HG02798 (cell line): ENCODE measurements at regions not wholly inside any gene's neighbourhood (a gene's known extent, or its start where the extent isn't known, plus 50 kb on each side); places are given as distances from the start of the nearest gene placed in this dataset.

Experiments
- ATAC-seq: cut with Tn5 transposase; IDR thresholded peaks from one replicate; pipeline ENCODE4 v1.9.1; 2021; ENCODE audit warnings: mild to moderate bottlenecking; ENCODE audit not compliant: unreplicated experiment, poor library complexity

GRCh38 chr2:133666621-133667020 lies 98.4 kb upstream of the NCKAP5 start:
- ATAC-seq = no peak

DNA sequence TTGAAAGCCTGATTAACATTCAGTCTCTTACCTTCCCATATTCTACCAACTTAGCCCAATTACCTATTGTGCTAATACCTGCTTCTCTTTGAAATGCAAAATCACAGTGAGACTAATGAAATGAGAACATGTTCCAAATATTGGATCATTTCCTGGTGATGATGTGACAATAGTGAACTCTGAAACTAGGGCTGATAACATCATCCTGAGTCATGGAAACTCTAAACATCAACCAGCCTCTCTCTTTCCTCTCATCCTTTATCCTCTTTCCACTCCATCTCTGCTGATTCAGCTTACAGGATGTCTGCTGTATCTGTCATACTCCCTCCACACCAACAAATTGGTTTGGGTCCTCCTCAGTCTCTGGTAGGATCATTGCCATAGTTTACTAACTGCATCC lies 98.8 kb upstream of the NCKAP5 start:
- ATAC-seq = no peak

GRCh38 chr2:133667968-133668367 lies 99.7 kb upstream of the NCKAP5 start:
- no peak for ATAC-seq

DNA sequence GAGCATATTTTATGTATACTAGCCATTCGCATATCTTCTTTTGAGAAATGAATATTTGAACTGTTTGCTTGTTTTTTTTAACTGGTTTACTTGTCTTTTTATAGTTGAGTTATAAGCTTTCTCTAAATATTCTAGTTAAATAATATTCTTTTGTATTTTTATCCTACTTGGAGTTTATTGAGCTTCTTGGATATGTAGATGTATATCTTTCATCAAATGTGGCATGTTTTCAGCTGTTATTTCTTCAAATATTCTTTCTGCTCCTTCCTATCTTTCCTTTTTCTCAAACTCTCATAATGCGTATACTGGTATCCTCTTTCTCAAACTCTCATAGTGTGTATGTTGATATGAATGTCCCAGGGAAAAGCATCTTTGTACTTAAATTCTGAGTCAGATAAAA lies 100.3 kb upstream of the NCKAP5 start:
- no peak for ATAC-seq

DNA sequence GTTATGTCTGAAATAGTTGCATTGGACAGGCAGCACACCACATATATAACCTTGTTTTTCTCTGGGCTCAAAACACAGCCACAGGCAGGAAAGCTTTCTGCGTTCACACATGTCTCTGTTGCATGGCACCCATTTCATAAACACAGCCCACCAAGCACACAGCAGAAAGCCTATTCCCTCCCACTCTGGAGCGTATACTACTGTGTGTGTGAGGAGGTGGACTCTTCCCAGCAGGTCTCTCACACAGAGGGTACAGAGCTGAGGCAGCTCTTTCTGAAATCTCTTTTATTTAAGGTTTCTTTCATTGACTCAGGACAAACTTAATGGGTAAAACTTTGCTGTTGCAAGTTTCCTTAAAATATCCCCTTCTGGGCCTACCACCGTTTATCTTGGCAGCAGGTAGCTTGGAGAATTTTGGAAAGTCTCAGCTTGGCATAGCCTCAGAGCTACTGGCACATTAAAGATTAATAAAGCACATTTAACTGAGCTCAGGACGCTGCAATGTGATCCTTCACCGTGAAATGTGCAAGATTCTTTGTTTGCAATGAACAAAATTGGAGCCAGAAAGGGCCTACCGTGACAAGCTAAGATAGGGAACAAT lies 105.1 kb upstream of the NCKAP5 start:
- ATAC-seq = no peak

- ATAC-seq = no peak
Observed at GRCh38 chr2:133674066-133674432, 105.8 kb upstream of the NCKAP5 start.

DNA sequence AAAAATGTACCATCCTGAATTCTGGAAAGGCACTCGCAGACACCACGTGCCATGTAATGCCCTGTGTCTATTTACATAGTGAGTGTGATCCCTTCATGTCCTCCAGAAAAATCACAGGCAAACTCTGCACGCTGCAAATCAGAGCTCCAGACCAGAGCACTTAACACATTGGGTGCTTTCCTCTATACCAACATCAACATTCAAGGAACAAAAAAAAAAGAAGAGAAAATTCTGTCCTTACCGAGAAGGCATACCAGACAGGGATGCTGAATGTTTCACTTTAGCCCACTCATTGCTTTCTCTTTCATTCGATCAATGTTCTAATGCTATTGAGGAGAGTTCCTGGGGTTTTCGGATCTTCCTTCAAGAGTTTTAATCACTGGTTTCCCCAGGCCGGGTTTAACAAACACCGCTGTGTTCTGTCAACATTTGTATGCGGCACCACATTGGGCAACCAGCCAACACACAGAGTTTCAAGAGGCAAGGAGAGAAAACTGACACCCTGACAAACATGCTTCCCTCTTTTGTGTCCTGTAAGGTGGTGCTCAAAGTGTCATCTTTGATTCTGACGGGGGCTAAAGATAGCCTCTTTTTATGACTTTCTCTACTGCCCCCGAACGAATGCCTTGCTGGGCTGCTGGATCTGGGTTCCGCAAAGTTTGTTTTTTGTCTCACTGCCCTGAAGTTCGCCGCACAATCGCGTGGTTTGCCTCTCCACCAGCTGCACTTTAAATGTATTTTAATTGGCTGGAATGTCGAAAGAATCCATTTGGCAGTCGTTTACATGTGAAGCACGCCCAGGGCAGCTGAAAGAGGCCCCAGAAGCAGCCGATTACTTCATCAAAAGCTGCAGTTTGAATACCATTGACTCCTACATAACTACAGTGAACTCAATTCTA lies 106.4 kb upstream of the NCKAP5 start:
- ATAC-seq = no peak

DNA sequence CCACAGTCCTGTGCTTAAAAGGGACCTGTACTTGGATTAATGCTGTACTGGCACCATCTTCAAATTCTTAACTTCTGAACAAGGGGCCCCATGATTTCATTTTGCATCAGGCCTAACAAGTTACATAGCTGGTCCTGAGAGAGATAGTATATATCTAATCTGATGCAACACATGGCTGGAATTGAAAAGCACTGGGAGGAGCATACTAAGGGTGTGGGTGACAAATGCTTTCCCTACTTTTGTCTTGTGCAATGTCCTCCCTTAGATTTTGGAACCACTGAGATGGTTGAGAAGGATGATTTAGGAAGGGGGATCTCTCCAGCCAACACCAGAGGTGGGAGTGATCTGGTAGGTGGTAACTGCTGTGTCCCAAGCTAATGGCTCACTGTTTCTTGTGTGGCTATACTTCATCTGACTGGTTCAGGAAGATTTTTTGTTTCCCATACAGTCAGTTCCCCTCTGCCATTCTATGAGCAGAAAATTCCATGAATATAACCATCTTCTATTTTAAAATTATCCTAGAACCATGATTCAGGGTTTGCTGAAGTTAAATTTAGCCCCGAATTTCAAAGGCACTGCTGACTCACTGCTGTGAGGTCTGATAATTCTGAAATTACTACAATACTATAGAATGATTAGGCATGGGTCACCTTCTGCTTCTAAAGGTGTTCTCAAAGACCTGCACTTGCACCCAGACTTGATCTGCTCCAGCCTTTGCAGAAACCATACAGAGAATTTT lies 108.3 kb upstream of the NCKAP5 start:
- ATAC-seq = no peak

DNA sequence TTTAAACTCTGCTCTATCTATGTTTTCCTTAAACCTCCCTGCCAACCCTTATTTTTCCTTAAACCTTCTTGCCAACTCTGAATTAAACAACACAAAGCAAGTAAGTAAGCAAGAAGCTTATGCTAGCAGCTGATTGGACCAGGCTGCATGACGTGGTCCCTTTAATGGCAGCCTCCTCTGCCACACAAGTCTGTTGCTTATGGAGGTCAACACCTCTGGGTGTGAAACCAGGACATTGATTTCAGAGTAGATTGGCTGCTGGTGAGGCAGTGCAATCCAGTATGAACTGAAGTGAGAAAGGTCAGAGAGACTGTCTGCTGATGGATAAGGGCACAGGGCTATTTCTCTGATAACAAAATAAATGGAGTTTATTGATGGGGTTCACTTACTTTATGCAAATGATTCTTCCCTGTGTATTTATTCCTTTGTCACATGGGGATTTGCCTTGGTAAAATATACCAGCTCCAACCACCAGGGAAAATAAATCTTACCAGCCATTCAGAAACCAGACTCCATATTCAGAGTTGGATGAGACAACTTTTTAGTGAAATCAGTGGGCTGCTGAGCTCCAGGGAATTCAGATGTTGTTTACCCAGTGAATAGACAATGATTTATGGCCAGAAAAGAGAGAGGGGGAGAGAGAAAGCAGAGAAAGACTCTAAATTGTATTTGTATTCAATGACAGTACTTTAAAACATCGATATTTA lies 112.2 kb upstream of the NCKAP5 start:
- no peak for ATAC-seq

DNA sequence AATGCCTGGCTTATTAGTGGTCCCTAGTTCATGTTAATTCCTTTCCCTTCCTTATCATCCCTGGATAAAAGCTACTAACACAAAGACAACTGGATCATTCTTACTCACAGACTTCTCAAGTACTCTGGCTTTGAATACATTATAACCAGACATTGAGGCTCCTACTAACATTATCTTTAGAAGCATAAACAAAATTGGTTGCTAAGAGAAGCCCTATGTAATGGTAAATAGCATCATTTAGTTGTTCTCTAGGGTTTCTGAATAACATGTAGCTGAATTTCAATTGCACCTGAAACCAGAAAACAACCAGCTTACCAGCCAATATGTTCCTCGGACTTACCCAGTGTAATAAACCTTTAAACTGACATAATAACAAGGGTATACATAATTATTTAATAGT lies 114.1 kb upstream of the NCKAP5 start:
- ATAC-seq = no peak

DNA sequence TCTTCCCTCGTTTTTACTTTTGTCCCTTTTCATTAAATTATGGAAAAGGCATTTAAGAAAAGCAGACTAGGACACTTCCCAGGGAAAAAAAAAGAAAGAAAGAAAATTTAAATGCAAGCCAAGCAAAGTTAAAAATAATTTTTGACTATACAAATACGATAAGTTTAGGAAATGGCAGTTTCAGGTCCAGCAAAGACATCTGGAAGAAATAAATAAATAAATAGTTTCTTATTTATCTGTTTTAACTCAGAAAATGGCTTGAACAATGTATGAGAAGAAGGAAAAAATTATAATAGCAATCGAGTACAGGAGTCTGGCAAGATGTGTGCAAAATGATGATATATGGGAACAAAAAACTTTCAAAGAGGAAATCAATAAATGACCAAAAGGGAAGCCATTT lies 114.6 kb upstream of the NCKAP5 start:
- no peak for ATAC-seq

DNA sequence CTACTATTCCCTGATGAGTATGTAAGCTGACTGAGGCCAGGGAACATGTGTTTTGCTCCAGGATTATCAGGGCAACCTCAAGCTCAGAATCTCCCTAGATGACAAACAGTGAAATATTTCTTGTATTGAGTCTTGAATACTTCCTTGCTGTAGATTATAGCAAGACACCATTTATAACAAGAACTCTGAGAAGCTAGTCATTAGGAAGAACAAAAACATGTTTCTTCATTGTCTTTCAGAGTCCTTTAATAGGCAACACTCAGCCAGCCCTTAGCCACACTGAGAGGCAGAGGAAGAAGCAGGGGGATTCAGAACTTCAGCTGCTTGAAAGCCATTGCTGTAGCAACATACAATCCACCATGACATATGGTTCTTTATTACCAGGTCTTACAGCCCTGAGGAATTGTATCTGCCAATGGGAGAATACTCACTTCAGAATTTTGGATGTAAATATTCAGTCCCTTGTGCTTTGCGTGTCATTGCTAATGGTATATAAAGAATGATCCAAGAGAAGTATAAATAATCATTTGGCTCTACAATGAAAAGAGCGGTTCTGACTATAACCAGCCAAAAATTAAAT lies 117.5 kb upstream of the NCKAP5 start:
- ATAC-seq = no peak

DNA sequence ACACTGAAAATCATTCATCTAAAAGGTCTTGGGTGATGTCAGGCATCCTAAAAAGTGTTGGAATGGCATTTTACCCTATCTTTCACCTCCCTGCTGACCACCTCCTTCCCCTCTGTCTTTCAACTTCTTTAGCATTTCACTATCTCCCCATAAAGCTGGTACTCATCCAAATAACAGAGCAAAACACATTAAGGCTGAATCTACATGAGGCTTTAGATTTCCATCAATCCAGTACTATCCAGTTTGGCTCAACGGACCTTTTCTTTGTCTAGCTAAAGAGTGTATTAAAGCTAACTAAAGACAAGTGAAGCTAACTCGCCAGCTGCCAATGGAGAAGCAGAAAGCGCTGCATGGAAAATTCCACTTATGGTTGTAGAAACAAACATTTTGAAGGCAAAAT lies 122.5 kb upstream of the NCKAP5 start:
- ATAC-seq = no peak

DNA sequence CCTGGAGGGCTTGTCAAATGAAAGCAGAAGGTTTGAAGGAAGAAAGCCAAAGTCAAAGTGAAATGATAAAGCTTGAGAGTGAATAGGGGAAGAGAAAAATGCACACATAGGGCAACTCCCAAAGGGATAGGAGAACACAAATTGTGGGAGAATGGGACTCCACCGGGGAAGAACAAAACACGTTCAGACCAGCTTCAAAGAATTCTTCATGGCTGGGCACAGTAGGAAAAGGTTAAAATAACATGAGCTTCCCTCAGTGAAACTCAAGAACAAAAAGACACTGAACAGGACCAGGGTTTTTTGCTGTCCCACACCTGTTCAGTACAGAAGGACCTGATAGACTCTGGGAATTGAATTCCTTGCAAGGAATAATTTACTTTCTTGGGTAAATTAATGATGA lies 123.1 kb upstream of the NCKAP5 start:
- no peak for ATAC-seq

- ATAC-seq = no peak
Observed at GRCh38 chr2:133705287-133705686, 137.0 kb upstream of the NCKAP5 start.

- ATAC-seq = no peak
Observed at GRCh38 chr2:133710613-133711012, 142.3 kb upstream of the NCKAP5 start.

DNA sequence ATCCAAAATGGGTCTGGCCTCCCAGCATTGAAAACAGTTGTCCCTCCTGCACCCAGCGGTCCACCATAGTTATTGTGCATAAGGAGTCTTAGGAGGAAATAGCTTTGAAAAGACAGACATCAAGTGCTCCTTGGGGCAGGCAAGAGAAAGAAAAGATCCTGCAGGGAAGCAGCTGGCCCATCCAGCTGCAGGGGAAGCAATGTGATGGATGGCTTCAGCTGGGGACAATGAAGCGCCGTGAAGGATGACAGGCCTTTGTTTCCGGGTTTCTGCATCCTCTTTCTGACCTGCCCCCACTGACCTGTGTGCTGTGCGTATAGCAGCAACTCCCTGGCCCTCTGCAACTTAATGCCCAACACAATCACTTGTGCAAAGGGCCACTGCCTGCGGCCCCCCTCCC lies 142.9 kb upstream of the NCKAP5 start:
- no peak for ATAC-seq

DNA sequence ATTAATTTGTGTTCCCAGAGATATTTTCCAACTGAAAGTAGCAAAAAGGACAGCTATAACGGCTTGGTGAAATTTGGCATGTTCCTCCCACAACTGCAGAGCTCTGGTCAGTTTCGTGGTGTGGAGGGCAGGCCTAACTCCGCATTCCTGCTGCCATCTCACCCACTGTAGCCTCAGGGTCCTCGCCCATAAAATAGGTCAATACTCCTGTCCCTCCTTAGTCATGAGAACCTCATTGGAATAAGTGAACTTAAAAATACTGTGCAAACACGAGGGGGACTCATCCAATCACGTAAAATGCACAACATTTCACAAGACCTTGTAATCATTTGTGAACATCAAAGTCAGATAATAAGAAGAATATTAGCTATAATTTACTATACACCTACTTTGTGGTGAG lies 143.5 kb upstream of the NCKAP5 start:
- ATAC-seq = no peak

- no peak for ATAC-seq
Observed at GRCh38 chr2:133712369-133712768, 144.1 kb upstream of the NCKAP5 start.

DNA sequence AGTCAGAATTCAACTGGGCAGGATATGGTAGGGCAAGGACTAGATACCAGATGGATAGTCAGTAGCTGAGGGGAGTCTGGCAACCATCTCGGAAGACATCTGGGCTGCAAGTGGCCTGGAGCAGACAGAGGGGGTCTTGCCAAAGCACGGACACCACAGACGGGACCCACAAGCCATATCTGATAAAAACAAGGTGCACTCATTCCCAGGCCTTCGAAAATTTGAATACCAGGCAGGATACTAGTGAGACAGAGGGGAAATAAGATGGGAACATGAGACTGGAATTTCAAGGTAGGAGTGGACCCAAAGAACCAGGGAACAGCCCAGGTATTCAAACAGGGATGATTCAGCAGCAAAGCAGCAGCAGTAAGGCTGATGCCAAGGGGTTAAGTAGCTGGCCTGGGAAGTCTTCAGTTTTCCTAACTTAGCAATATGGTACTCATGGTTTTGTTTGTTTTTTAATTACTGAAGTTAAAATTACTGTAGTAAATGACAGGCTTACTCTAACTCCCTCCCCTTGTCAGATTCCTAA lies 144.9 kb upstream of the NCKAP5 start:
- no peak for ATAC-seq
